ENCODE measurements at regions not wholly inside any gene's neighbourhood (a gene's known extent, or its start where the extent isn't known, plus 50 kb on each side); places are given as distances from the start of the nearest gene placed in this dataset.

DNA sequence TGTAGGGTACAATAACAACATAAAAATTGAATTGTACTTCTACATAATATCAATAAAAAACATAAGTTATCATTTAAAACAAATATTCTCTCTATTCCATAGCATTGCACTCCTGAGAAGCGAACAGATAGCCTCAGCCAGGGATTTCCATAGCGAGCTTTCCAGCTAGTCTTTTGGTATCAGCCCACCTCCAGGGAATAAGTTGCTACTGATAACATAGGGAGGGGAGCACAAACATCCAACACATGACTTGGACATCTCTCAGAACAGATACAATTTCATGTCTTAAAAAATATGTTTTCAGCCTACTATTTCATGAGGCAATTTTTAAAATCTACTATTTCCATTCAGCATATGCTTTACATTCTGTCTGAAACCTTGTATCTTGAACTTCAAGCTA lies 804.4 kb upstream of the RAB6C start:
- Histone ChIP-seq H3K4me3 (ENCODE audit: low read length) (no peak overlapping the region), H3K4me1 (ENCODE audit: insufficient read depth, low read length) (no peaks in the 10 kb centered on the region), H3K9me3 (ENCODE audit: control insufficient read depth in 1 of 2, insufficient read depth in 1 of 2, low read length in 2 of 2) (peaks cover 0 to 8% of the 10 kb centered on the region in 2 experiments), H3K27me3 (ENCODE audit: control insufficient read depth in 1 of 2, insufficient read depth in 2 of 2, low read length in 2 of 2) (no peaks in the 10 kb centered on the region), H3K36me3 (ENCODE audit: insufficient read depth, low read length) (no peaks in the 10 kb centered on the region), H3K27ac (ENCODE audit: low read depth in 1 of 2, low read length in 2 of 2) (no peak overlapping the region)
- Mint-ChIP-seq H3K27ac (no peak overlapping the region), H3K9me3 (peaks cover 2% of the 10 kb centered on the region), H3K27me3 (no peaks in the 10 kb centered on the region), H3K36me3 (ENCODE audit: low read depth) (no peaks in the 10 kb centered on the region), H3K4me1 (ENCODE audit: low read depth) (no peaks in the 10 kb centered on the region), H3K4me3 (no peak overlapping the region)
- ChIA-PET POLR2A (no interaction called here), CTCF (no interaction called here)
- ATAC-seq (ENCODE audit: poor library complexity) (no peak), DNase-seq (no peak)
- TF ChIP-seq, protein P1, sequence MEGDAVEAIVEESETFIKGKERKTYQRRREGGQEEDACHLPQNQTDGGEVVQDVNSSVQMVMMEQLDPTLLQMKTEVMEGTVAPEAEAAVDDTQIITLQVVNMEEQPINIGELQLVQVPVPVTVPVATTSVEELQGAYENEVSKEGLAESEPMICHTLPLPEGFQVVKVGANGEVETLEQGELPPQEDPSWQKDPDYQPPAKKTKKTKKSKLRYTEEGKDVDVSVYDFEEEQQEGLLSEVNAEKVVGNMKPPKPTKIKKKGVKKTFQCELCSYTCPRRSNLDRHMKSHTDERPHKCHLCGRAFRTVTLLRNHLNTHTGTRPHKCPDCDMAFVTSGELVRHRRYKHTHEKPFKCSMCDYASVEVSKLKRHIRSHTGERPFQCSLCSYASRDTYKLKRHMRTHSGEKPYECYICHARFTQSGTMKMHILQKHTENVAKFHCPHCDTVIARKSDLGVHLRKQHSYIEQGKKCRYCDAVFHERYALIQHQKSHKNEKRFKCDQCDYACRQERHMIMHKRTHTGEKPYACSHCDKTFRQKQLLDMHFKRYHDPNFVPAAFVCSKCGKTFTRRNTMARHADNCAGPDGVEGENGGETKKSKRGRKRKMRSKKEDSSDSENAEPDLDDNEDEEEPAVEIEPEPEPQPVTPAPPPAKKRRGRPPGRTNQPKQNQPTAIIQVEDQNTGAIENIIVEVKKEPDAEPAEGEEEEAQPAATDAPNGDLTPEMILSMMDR (IDR thresholded peaks at IDR 0.05): no peak
- intact Hi-C loops (cut with DNase I, micrococcal nuclease): no loop called here

DNA sequence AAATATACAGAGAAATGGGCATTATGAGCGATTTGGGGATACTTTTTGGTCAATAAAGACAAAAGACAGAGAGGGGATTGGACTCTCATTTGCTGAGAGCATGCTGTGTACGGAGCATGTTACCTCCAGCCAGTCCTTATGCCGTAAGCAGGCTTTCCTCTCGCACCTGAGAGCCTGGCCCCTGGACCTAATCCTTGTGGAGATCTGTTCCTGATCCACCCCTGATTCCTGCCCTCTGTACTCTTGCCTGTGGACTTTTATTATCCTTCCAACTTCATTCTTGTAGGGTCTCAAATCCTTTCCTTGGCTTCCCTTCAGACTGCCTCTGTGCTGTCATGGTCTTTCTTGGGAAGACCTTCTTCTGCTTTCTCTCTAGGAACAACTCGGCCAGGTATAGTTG lies 803.1 kb upstream of the RAB6C start:
- Histone ChIP-seq H3K36me3 (ENCODE audit: insufficient read depth, low read length) (no peaks in the 10 kb centered on the region), H3K9me3 (ENCODE audit: control insufficient read depth in 1 of 2, insufficient read depth in 1 of 2, low read length in 2 of 2) (peaks cover 0 to 8% of the 10 kb centered on the region in 2 experiments), H3K27ac (ENCODE audit: low read depth in 1 of 2, low read length in 2 of 2) (no peak overlapping the region), H3K27me3 (ENCODE audit: control insufficient read depth in 1 of 2, insufficient read depth in 2 of 2, low read length in 2 of 2) (no peaks in the 10 kb centered on the region), H3K4me3 (ENCODE audit: low read length) (no peak overlapping the region), H3K4me1 (ENCODE audit: insufficient read depth, low read length) (no peaks in the 10 kb centered on the region)
- ATAC-seq (ENCODE audit: poor library complexity) (no peak), DNase-seq (no peak)
- H3K36me3 Mint-ChIP-seq (ENCODE audit: low read depth): no peaks in the 10 kb centered on the region
- TF ChIP-seq, protein P1 (IDR thresholded peaks at IDR 0.05): no peak
- ChIA-PET POLR2A (no interaction called here), CTCF (no interaction called here)
- H3K27me3 Mint-ChIP-seq: no peaks in the 10 kb centered on the region
- intact Hi-C loops (cut with DNase I, micrococcal nuclease): no loop called here
- H3K4me1 Mint-ChIP-seq (ENCODE audit: low read depth): no peaks in the 10 kb centered on the region
- no peak overlapping the region for H3K27ac Mint-ChIP-seq
- peaks cover 2% of the 10 kb centered on the region for H3K9me3 Mint-ChIP-seq
- no peak overlapping the region for H3K4me3 Mint-ChIP-seq

- ATAC-seq (ENCODE audit: poor library complexity) (no peak), DNase-seq (no peak)
- H3K4me3 Mint-ChIP-seq: no peak overlapping the region
- no peaks in the 10 kb centered on the region for H3K27me3 Mint-ChIP-seq
- POLR2A ChIA-PET: no interaction called here
- Histone ChIP-seq H3K4me3 (ENCODE audit: low read length) (no peak overlapping the region), H3K4me1 (ENCODE audit: insufficient read depth, low read length) (no peaks in the 10 kb centered on the region), H3K9me3 (ENCODE audit: control insufficient read depth in 1 of 2, insufficient read depth in 1 of 2, low read length in 2 of 2) (peaks cover 0 to 8% of the 10 kb centered on the region in 2 experiments), H3K27ac (ENCODE audit: low read depth in 1 of 2, low read length in 2 of 2) (no peak overlapping the region), H3K27me3 (ENCODE audit: control insufficient read depth in 1 of 2, insufficient read depth in 2 of 2, low read length in 2 of 2) (no peaks in the 10 kb centered on the region), H3K36me3 (ENCODE audit: insufficient read depth, low read length) (no peaks in the 10 kb centered on the region)
- H3K9me3 Mint-ChIP-seq: peaks cover 2% of the 10 kb centered on the region
- CTCF ChIA-PET: no interaction called here
- no peaks in the 10 kb centered on the region for H3K4me1 Mint-ChIP-seq (ENCODE audit: low read depth)
- TF ChIP-seq, protein P1 (IDR thresholded peaks at IDR 0.05): no peak
- intact Hi-C loops (cut with DNase I, micrococcal nuclease): no loop called here
- H3K27ac Mint-ChIP-seq: no peak overlapping the region
- H3K36me3 Mint-ChIP-seq (ENCODE audit: low read depth): no peaks in the 10 kb centered on the region
Observed at GRCh38 chr2:129178356-129178755, 801.1 kb upstream of the RAB6C start.

All from CD4-positive, alpha-beta T cell (primary cell).